Motor neuron (in vitro differentiated cells): ENCODE measurements at regions not wholly inside any gene's neighbourhood (a gene's known extent, or its start where the extent isn't known, plus 50 kb on each side); places are given as distances from the start of the nearest gene placed in this dataset.
A peak's percentile ranks its signal among the peaks of the same experiment; 100 is the strongest.
"Not testable (repeated sequence)": the region's sequence is repeated elsewhere in the genome, so short reads cannot be mapped to it uniquely, and the experiment has no call there.

Source experiments
- ATAC-seq, 8 experiments: fragments of 200-7000 bp; cut with Tn5 transposase; replicated peaks in 6 of 8; 2 replicates each; pipeline ENCODE4 v1.8.0; 2021; ENCODE audit warnings: mild to moderate bottlenecking in 8 of 8, moderate library complexity in 8 of 8
- H3K27ac ChIP-seq, 2 donors: fragments of 250-450 bp; sonication (Bioruptor Pico); 2 replicates each; pipeline ENCODE4 v1.9.0; 2021; ENCODE audit warnings: antibody characterized with exemption in 2 of 2, mild to moderate bottlenecking in 2 of 2, moderate library complexity in 1 of 2
- H3K4me1 ChIP-seq, 2 donors: fragments of 250-450 bp; sonication (Bioruptor Pico); replicated peaks in 1 of 2; 2 replicates each; pipeline ENCODE4 v1.6.1; 2021; ENCODE audit warnings: antibody characterized with exemption in 2 of 2, mild to moderate bottlenecking in 2 of 2, moderate library complexity in 1 of 2
- H3K4me3 ChIP-seq, 5 donors: fragments of 250-450 bp; sonication (Bioruptor Pico); 2 replicates each; pipeline ENCODE4 v1.9.0; 2021; ENCODE audit warnings: antibody characterized with exemption in 5 of 5, mild to moderate bottlenecking in 5 of 5, moderate library complexity in 4 of 5
- WGBS, 10 experiments: fragments of 450-650 bp; shearing (Covaris generic); methylation state at CpG; one replicate each; pipeline ENCODE4 v1.0.0; 2022; 5-methylcytosine and 5-hydroxymethylcytosine counted together
- in situ Hi-C, 9 experiments: fragments of 400-800 bp; cut with MboI; loops; one replicate each; pipeline ENCODE4 v1.15.0; 2021; ENCODE audit warnings: low sequenced_read_pairs in 9 of 9, low pct_unique_long_range_greater_than_20kb in 2 of 9; ENCODE audit not compliant: unreplicated experiment in 9 of 9

- in situ Hi-C loops = no loop called here
- peak in 3 of 8 experiments; percentile 84 to 91 (median 88) for ATAC-seq
- Histone ChIP-seq H3K4me1 (no peaks in the 10 kb centered on the region), H3K4me3 (no peak overlapping the region), H3K27ac (no peak overlapping the region)
- WGBS, 10 experiments = 0 to 60% (median 3%) methylated on average over 1 to 5 of the region's 19 CpGs; no CpG with 5 or more reads in 7 of the 10 experiments
These were observed 67.6 kb upstream of the SH3GL3 start for GRCh38 chr15:83379579-83379959.

GRCh38 chr15:83380059-83380458, 67.1 kb upstream of the SH3GL3 start:
- 40 to 100% (median 67%) methylated on average over 1 to 2 of the region's 2 CpGs; no CpG with 5 or more reads in 6 of the 10 experiments for WGBS, 10 experiments
- peak in 3 of 8 experiments; percentile 4 to 23 (median 11) for ATAC-seq
- no peak overlapping the region for H3K27ac ChIP-seq
- no peak overlapping the region for H3K4me3 ChIP-seq
- in situ Hi-C loops = no loop called here
- no peaks in the 10 kb centered on the region for H3K4me1 ChIP-seq

GRCh38 chr15:83380682-83381081, 66.5 kb upstream of the SH3GL3 start:
- in situ Hi-C loops = no loop called here
- no peak overlapping the region for H3K27ac ChIP-seq
- H3K4me3 ChIP-seq = no peak overlapping the region
- WGBS, 10 experiments = 40 to 77% (median 46%) methylated on average over 1 to 4 of the region's 4 CpGs; no CpG with 5 or more reads in 4 of the 10 experiments
- peak in 7 of 8 experiments; percentile 43 to 93 (median 64) for ATAC-seq
- no peaks in the 10 kb centered on the region for H3K4me1 ChIP-seq

- peak overlapping the region; percentile 30 to 36 (median 35) for H3K4me3 ChIP-seq
- H3K27ac ChIP-seq = peak overlapping the region in 1 of 2 donors; percentile 50
- in situ Hi-C loops, ATAC-seq, H3K4me1 ChIP-seq: not testable (repeated sequence)
- 0 to 100% (median 74%) methylated on average over 1 to 5 of the region's 36 CpGs; no CpG with 5 or more reads in 4 of the 10 experiments for WGBS, 10 experiments
These were observed 63.5 kb upstream of the SH3GL3 start for GRCh38 chr15:83383608-83384139.

- peak in 2 of 8 experiments; percentile 28 to 75 for ATAC-seq
- H3K4me1 ChIP-seq = no peaks in the 10 kb centered on the region
- no peak overlapping the region for H3K27ac ChIP-seq
- 0 to 86% (median 24%) methylated on average over 1 to 6 of the region's 6 CpGs; no CpG with 5 or more reads in 2 of the 10 experiments for WGBS, 10 experiments
- in situ Hi-C loops = no loop called here
- no peak overlapping the region for H3K4me3 ChIP-seq
These were observed 51.0 kb upstream of the SH3GL3 start for GRCh38 chr15:83396101-83396500.
